NCI-H446 treated with DMSO at 0.1 percent for 48 hours (cell line): ENCODE measurements at regions not wholly inside any gene's neighbourhood (a gene's known extent, or its start where the extent isn't known, plus 50 kb on each side); places are given as distances from the start of the nearest gene placed in this dataset.
"Not testable (repeated sequence)": the region's sequence is repeated elsewhere in the genome, so short reads cannot be mapped to it uniquely, and the experiment has no call there.

Source experiments
- DNase-seq: peaks from one replicate; lab custom pipeline; 2025; lab: John Stamatoyannopoulos, UW

DNA sequence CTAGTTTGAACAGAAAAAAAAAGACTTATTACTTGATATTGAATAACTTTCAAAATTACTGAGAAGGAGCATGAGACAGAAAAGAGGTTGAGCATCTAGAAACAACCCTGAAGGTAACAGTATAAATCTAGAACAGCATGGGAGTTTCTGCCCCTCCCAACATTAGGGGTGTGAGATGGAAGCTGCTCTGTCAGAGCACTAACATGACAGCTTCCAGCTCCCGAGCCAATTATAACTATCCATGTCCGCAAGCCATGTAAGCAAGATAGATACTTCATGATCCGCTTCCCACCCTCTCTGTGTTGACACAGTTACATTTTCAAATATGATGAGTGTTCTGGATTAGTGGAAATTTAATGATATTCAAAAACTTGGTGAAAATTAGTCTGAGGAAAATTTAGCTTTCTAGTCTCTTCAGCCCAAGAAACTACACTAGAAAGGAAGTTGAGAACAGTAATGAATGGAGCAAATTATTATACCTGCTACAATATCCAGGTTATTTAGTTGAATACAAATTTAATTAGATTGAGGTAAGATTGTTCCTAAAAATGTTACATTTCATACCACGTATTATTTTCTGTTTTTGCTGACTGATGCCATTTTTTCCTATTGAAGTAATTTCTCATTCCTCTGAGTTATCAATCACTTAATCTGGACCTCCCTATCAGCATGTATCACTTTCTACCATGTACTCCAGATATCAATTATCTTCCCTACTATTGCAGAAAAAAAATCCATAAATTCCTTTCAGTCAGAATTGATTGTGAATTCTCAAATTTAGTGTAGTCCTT is 129.3 kb upstream of the SLIT2 start:
- DNase-seq: no peak

DNA sequence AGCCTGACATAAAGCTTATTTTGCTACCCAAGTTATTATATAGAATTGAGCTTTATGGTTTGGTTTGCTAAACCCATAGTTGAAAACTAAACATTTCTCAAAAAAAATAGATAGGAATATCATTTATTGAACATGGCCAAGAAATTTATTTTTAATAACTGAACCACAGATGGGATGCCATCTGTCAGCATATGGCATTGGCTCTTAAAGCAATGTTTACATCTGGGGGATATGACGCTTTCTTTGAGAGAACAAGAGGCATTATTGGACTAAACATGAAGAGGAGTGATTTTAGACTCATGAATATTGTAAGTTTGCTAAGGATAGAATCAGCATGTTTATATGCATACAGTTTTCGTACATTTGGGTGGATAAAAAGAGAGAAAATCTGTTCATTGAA is 132.6 kb upstream of the SLIT2 start:
- DNase-seq: peak; percentile 72

DNA sequence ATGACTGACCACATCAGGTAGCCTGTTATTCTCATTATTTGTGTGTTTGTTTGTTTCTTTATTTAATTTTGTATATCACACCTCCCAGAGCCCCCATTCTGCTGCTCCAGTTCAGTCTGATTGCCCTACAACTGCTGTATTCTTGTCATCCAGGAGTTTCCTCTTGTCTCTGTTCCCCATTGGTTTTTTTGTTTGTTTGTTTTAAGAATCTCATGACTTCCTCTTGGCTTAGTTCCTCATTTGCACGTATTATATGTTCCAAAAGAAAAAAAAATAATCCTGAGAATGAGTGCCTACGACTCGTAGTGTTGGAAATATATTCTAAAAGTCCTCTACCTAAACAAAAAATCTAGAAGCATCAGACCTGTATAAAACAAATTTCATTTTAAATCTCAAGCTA is 142.3 kb upstream of the SLIT2 start:
- no peak for DNase-seq

DNA sequence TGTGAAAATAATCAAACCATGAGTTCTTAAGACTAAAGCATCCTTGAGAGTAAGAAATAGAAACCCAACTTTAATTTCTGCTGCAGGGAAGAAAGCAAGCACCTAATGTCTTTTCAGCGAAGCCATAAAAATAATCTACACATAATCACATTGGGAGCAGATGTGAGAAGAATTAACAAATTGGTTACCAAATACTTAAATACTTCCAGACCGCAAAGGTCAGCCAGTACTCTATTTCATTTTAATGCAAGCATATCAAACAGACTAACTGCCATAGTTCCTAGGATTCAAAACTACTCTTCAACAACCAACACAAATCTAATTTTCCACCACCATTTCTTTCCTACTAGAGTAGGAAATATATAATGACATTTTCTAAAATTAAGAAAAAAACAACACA is 144.8 kb upstream of the SLIT2 start:
- DNase-seq: no peak

DNA sequence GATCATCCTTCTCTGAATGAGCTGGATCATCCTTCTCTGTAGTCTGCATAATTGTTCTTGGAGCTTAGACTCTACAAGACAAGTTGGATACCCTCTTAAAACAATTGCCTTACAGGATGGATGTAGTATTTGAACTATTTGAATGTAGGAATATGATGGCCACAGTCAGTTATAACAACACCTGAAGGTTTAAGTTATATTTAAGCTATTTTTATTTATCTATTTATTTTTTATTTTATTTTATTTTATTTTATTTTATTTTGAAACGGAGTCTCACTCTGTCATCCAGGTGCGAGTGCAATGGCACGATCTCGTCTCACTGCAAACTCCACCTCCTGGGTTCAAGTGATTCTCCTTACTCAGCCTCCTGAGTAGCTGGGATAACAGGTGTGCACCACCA is 149.9 kb upstream of the SLIT2 start:
- DNase-seq: no peak

DNA sequence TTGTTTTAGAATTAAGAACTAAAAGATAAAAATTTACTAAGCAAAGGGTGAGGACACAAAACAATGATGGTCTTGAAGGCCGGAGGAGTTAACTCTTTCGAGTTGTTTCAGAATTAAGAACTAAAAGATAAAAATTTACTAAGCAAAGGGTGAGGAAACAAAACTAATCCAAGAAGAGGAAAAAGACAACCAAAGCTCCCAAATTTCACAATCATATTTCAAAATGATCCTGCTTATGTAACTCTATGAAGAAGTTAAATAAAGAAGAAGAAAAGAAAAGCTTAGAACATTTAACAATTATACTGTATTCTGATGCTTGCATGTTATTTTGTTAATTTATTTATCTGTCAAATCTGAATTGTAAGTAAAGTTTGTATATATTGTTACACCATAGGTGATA is 154.8 kb upstream of the SLIT2 start:
- DNase-seq: no peak

DNA sequence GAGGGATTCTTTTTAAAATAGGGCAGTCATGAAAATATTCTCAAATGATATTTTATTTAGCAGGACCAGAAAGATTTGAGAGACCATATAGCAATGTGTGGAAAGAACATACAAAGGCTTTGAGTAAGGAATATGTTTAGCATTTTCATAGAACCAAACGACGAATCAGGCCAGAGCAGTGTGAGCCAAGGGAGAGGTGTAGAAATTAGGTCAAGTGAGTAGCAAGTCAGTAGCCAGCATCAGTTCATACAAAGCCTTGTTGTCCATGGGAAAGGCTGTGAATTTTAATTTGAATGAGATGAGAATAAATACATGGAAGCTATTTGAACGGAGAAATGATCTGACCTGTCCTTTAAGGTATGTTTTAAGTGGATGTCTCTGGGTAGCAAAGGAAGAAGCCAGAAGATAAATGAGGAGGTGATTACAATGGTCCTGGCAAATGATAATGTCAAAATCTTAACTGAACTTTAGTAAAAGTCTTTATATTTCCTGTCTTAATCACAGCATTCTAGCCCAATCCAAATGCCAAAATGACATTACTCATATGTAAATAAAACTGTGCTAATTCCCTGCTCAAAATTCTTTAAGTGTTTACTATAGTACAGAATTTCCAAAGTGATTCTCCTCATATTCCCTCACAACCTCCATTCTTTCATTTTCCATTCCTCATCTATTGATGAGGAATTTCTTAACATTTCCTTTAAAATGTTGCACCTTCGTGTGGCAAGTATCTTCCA is 155.7 kb upstream of the SLIT2 start:
- DNase-seq: no peak

DNA sequence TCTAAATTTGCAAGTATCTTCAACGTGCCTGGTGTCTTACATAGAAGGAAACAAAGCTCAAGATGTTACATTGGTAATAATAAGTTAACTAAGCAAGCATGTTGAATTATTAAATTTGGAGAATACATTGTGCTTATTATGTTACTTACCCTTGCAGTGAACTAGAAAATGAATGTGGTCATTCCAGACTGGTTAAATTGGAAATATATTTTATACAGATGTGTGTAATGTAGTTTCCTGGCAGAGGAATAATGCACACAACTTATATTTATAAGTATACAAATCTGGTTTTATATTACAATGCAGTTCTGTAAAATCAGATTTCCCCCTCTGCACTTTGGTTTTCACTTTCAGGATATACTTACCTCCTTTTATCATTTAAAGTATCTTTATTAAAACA is 159.9 kb upstream of the SLIT2 start:
- DNase-seq: no peak

DNA sequence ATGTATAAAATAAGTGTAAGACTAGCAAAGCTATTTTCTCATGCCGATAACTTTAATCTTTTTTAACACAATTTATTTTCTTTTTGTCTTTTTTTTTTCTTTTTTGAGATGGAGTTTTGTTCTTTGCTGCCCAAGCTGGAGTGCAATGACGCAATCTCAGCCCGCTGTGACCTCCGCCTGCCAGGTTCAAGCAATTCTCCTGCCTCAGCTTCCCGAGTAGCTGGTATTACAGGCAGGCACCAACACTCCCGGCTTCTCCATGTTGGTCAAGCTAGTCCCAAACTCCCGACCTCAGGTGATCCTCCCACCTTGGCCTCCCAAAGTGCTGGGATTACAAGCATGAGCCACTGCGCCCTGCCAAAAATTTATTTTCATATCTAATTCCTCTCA is 164.2 kb upstream of the SLIT2 start:
- DNase-seq: no peak

DNA sequence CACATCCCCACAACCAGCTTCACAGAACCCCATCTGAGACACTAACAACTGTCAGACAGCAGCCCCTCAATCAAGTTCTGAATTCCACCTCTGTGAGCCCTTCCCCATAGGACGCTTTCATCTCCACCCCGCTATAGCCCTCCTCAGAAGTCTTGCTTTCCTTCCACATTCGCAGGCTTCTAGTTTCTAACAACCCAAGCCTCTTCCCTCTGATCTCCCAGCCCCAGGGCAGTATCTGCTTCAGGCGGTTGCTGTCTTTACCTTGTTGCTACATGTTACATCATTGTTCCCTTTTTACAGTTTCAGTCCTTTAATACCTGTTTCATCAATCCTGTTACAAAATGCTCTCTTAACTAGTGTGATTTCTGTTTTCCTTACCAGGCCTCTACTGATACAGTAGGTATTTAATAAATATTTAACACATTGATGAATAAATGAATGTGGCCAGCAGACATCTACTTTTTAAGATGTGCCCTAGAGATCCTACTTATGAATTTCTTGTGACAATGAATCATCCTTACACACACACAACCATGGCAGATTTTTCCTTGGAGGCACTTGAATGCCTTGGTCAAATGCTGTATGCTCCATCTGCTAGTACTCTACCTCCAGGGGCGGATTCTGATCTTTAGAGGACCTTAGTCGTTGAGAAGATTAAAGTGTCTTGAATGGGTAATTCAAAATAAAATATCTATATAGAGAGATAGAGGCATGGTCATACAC is 164.7 kb upstream of the SLIT2 start:
- DNase-seq: no peak

DNA sequence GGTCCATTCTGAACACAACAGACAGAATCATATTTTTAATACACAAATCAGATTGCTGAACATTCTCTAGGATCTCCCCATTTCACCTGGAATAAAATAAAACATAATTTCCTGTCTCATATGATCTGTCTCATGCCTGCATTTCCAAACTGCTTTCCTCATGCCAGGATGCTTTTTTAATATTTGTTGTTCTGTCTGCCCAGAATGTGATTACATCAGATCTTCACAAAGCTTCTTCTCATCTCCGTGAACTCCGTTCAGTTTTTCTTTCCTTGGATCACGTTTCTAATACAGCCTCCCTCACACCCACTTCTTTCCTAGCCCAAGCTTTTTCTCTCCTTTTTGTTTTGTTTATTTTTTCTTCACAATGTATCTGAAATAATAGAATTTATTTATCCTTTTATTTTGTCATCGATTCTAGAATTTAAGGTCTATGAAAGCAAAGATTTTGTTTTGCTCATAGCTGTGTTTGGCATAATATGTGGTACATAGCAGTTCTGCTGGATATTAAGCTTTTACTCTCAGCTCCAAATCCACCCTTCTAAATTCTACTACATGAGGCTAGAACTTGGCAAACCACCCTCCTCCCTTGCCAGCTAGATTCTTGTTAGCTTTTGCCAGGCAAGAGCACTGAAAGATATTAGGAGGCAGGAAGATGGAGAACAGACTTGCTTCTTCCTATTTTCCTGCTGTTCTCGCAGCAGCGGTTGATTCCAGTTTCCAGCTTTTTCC is 165.5 kb upstream of the SLIT2 start:
- no peak for DNase-seq

DNA sequence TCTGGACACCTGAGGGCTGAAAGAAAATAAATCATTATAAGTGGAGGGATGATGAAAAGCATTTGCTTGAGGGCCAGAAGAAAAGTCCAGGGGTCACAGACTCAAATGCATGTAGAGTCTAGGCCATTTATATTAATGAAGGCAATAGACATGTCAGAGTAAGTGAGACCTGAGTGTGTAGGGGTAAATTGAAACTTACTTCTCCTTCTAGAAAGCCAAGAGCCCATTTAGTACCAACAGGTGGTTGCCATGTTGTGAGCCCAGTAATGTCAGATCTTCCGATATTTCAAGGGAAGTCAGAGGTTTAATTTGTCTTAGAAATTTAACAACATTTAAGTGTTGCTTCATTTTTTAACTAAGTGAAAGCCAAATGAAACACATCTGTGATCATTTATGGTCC is 166.1 kb upstream of the SLIT2 start:
- no peak for DNase-seq

DNA sequence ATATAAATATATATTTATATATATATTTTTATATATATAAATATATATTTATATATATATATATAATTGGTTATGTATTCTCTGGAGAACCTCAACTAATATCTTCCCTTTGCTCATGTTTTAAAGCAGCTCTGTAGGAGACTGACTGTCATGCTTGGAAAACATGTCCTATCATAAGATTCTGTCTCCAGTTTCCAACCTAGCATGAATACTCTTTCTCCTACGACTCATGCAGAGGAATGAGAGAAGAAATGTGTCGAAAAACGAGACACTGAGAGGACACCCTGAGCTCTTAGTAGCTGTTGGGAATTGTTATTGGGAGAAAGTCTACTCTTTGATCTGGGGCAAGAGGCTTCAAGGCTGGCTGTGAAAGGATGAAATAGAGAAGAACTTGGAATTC is 166.5 kb upstream of the SLIT2 start:
- no peak for DNase-seq

DNA sequence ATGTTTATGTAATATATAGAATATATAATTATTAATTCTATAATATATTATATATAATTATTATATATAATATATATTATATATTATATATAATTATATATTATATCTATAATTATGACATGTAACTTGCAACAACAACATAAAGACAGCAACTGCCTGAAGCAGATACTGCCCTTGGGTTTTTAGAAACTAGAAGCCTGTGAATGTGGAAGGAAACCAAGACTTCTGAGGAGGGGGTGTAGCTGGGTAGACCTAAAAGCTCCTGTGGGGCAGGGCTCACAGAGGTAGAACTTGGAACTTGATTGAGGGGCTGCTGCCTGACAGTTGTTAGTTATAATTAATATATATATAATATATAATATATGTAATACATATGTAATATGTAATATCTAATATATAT is 167.2 kb upstream of the SLIT2 start:
- no peak for DNase-seq

DNA sequence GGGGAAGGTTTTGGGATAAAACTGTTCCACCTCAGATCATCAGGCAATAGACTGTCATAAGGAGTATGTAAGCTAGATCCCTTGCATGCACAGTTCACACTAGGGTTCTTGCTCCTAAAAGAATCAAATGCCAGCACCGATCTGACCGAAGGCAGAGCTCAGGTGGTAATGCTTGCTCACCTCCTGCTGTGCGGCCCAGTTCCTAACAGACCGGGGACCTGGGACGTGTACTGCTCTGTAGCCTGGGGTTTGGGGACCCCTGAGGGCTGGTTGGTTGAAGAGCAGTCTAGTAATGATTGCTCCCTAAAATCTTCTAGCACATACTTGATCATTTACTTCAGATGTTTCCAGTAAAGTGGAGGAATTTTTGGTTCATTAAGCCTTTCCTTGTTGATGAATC is 173.1 kb upstream of the SLIT2 start:
- DNase-seq: no peak

DNA sequence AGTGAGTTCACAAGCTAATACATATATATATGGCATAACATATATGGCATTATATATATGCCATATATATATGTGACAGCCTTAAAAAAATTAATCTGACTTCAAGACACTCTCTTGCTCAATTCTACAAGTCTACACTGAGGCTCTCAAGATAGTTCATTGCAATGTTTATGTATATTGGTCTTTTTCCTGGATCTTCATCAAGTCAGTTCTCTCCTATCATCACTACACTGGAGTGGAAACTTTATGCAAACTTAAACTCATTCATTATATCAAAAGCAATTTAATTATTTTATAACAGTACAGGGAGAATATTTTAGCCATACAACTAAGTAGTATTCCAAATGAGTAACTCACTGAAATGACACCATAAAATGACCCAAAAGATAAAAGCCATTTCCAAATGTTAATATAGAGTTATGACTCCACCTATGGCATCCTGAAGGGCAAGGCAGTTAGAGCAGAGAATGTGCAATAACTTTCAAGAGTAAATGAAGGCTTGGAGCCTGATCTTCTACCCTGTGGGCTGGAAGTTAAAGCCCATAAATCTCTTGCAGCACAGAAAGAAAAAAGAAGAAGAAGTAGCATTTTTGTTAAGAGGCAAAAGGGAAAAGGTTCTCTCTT is 176.3 kb upstream of the SLIT2 start:
- no peak for DNase-seq

DNA sequence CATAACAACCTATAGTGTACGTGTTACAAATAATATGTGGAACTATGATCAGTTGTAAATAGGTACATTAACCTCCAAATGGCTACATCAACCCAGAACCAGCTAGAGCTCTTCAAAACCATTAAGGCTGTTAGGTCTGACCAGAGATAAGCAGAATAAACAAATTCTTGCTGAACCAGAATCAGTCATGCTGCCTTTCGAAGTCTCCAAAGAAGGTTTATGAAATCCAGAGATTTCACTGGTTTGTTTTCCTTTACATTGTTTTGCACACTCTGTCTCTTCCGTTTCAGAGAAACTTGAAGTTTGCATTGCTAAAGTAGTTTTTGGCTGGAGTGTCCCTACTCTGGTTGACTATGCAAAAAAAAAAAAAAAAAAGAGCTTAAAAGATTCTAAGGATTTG is 177.3 kb upstream of the SLIT2 start:
- DNase-seq: no peak

DNA sequence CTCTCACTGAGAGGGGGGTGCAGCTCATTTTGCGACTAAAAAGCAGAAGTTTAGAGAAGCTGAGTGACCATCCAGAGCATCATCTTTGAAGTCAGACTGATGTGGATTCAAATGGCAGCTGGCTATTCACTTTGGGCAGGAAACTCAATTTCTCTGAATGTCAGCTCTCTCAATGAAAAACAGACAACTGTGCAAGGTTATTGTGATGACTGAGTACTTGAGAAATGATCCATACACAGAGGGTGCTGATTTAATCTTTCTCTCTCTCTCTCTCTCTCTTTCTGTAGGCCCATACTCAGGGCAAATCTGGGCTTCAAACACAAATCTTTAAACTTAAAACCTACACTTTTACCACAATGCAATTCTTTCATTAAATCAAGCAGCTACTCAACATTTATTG is 185.8 kb upstream of the SLIT2 start:
- DNase-seq: no peak

DNA sequence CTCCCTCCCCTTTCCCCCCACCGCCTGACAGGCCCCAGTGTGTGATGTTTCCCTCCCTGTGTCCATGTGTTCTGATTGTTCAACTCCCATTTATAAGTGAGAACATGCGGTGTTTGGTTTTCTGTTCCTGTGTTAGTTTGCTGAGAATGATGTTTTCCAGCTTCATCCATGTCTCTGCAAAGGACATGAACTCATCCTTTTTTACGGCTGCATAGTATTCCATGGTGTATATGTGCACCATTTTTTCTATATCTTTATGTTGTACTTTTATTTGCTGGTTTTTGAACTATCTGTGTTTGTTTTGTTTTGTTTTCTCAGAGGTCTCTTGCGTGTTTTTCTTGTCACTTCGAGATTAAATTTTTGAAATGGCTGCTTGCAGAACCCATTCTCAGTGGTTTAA is 188.8 kb upstream of the SLIT2 start:
- DNase-seq: not testable (repeated sequence)

DNA sequence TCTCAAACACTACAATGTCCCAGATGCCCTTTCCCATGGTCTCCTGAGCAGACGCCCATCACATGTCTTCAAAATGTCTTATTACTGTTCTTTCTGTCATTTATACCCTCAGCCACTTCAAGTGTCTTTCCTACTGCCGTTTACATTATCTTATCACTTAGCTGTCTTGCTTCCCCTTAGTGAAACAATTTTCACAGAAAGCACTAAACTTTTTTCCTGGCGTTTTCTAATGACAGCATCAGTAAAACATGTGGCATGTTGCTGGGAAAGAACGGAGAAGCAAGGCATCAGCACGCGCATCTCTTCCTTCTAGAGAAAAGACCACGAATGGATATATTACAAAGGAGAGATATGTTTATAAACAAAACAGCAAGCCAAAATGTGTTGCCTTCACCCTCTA is 189.7 kb upstream of the SLIT2 start:
- DNase-seq: no peak

DNA sequence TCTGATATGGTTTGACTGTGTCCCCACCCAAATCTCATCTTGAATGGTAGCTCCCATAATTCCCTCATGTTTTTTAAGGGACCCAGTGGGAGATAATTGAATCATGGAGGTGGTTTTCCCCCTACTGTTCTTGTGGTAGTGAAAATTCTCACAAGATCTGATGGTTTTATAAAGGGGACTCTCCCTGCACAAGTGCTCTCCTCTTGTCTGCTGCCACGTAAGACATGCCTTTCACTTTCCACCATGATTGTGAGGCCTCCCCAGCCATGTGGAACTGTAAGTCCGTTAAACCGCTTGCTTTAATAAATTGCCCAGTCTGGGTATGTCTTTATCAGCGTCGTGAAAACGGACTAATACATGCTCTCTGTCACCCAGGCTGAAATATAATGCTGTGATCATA is 200.9 kb upstream of the SLIT2 start:
- no peak for DNase-seq

DNA sequence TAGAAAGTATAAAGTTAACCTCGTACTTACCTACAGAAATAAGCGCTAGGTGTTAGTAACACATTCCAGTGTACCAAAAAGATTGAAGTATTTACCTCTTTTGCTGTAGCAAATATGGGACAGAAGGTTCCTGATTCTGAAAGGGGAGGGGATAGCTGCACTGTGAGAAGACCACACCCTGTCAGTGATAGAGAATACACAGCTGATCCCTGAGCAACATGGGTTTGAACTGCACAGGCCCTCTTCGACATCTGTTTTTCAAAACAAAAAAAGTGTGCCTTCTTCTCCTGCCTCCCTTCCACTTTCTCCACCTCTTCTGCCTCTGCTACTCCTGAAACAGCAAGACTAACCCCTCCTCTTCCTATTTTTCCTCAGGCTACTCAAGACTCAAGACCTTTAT is 201.8 kb upstream of the SLIT2 start:
- no peak for DNase-seq
